ENCODE measurements at regions not wholly inside any gene's neighbourhood (a gene's known extent, or its start where the extent isn't known, plus 50 kb on each side); places are given as distances from the start of the nearest gene placed in this dataset.
A peak's percentile ranks its signal among the peaks of the same experiment; 100 is the strongest.

GRCh38 chr14:65281991-65282895 is 130.3 kb upstream of the FUT8 start:
- DNase-seq (ENCODE audit: low read depth), result peak; percentile 72

- no peak for DNase-seq (ENCODE audit: low read depth)
Observed at GRCh38 chr14:65282896-65283253, 129.7 kb upstream of the FUT8 start.

- DNase-seq (ENCODE audit: low read depth), result no peak
Observed at GRCh38 chr14:65286443-65286842, 126.1 kb upstream of the FUT8 start.

GRCh38 chr14:65287264-65288131 is 125.0 kb upstream of the FUT8 start:
- no peak for DNase-seq (ENCODE audit: low read depth)

- peak; percentile 86 for DNase-seq (ENCODE audit: low read depth)
Observed at GRCh38 chr14:65290830-65291229, 121.7 kb upstream of the FUT8 start.

- no peak for DNase-seq (ENCODE audit: low read depth)
Observed at GRCh38 chr14:65291531-65291930, 121.0 kb upstream of the FUT8 start.

- no peak for DNase-seq (ENCODE audit: low read depth)
Observed at GRCh38 chr14:65294816-65295215, 117.7 kb upstream of the FUT8 start.

- no peak for DNase-seq (ENCODE audit: low read depth)
Observed at GRCh38 chr14:65296402-65296801, 116.1 kb upstream of the FUT8 start.

GRCh38 chr14:65296876-65297275 is 115.7 kb upstream of the FUT8 start:
- DNase-seq (ENCODE audit: low read depth), result no peak

- DNase-seq (ENCODE audit: low read depth), result no peak
Observed at GRCh38 chr14:65297744-65298143, 114.8 kb upstream of the FUT8 start.

GRCh38 chr14:65299826-65300225 is 112.7 kb upstream of the FUT8 start:
- DNase-seq (ENCODE audit: low read depth), result no peak

- no peak for DNase-seq (ENCODE audit: low read depth)
Observed at GRCh38 chr14:65301862-65302539, 110.5 kb upstream of the FUT8 start.

- no peak for DNase-seq (ENCODE audit: low read depth)
Observed at GRCh38 chr14:65302571-65303189, 109.8 kb upstream of the FUT8 start.

GRCh38 chr14:65303190-65303898 is 109.2 kb upstream of the FUT8 start:
- no peak for DNase-seq (ENCODE audit: low read depth)

GRCh38 chr14:65303899-65304222 is 108.7 kb upstream of the FUT8 start:
- no peak for DNase-seq (ENCODE audit: low read depth)

GRCh38 chr14:65304239-65304638 is 108.3 kb upstream of the FUT8 start:
- no peak for DNase-seq (ENCODE audit: low read depth)

GRCh38 chr14:65304963-65305362 is 107.6 kb upstream of the FUT8 start:
- no peak for DNase-seq (ENCODE audit: low read depth)

GRCh38 chr14:65308536-65308935 is 104.0 kb upstream of the FUT8 start:
- no peak for DNase-seq (ENCODE audit: low read depth)

GRCh38 chr14:65310568-65310967 is 102.0 kb upstream of the FUT8 start:
- DNase-seq (ENCODE audit: low read depth), result no peak

GRCh38 chr14:65312859-65313258 is 99.7 kb upstream of the FUT8 start:
- no peak for DNase-seq (ENCODE audit: low read depth)

- no peak for DNase-seq (ENCODE audit: low read depth)
Observed at GRCh38 chr14:65318636-65319506, 93.7 kb upstream of the FUT8 start.

Data from non-pigmented ciliary epithelial cell (primary cell).